ENCODE measurements at regions not wholly inside any gene's neighbourhood (a gene's known extent, or its start where the extent isn't known, plus 50 kb on each side); places are given as distances from the start of the nearest gene placed in this dataset.

DNA sequence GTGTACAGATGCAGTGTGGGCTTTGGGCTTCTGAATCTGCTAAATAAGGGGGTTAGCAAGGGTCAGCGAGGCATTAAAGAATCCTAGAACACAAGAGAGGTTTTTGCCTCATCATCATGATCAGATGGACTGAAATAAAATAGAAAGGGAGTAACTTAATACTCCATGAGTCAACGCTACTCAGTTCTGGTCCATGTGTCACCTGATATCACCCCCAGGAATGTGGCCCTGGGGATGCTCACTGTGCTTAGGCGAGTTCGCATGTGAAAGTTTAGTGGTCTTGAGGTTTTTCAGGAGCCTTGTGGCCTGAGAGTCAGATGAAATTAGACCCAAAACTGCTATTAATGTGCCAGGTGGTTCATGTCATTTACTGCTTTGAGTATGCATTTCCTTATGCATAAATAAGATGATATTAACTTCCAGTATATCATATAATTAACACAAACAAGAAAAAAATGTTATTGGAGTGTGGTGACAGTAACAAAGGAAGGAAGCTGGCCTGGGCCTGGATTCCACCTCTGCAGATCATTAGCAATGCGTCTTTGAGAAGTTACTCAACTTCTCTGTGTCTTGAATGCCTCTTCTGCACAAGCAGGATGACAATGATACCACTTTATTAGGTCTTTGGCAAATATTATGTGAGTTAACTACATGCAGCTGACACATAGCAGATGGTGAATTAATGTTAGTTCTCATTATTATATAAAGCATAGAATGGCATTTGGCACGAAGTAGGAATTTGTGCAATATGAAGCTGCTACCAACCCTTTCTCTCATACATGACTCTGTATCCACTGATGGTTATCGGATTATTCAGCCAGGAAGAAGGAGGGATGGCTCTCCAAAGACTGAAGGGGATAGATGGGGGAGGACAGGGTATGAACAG is 1272.6 kb downstream of the AACS start:
- DNase-seq (ENCODE audit: low spot score in 2 of 2) = no peak
- no peaks in the 10 kb centered on the region for H3K36me3 ChIP-seq (replicated peaks)
- H3K4me1 ChIP-seq = no peaks in the 10 kb centered on the region
- H3K9me3 ChIP-seq = no peaks in the 10 kb centered on the region
- H3K27me3 ChIP-seq (ENCODE audit: low read depth) = no peaks in the 10 kb centered on the region
- no peak overlapping the region for H3K4me3 ChIP-seq
- in situ Hi-C loops (cut with MboI; ENCODE audit: low sequenced_read_pairs) = no loop called here

DNA sequence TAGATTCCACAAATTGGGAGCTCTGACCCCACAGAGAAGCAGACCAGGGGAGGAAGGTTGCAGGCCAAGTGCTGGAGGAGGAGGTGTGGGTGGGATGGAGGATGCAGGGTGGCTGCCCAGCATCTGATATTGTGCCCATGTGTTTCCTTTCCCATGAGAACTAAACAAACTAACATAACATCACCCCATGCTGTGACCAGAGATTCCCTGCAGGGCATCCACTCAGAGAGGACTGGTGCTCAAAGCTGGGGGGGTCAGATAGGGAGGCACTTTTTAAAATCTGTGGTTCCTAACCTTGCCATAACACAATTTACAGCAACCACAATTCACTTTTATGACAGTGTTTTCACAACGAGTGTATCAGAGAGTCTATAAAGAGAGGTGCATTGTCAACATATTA is 1277.6 kb downstream of the AACS start:
- Histone ChIP-seq H3K4me1 (no peaks in the 10 kb centered on the region), H3K27me3 (ENCODE audit: low read depth) (no peaks in the 10 kb centered on the region), H3K9me3 (0 out of 2 replicates have a peak, but pooled peaks cover 2% of the 10 kb centered on the region), H3K36me3 (replicated peaks) (no peaks in the 10 kb centered on the region), H3K4me3 (no peak overlapping the region)
- no peak for DNase-seq (ENCODE audit: low spot score in 2 of 2)
- in situ Hi-C loops (cut with MboI; ENCODE audit: low sequenced_read_pairs) = no loop called here

DNA sequence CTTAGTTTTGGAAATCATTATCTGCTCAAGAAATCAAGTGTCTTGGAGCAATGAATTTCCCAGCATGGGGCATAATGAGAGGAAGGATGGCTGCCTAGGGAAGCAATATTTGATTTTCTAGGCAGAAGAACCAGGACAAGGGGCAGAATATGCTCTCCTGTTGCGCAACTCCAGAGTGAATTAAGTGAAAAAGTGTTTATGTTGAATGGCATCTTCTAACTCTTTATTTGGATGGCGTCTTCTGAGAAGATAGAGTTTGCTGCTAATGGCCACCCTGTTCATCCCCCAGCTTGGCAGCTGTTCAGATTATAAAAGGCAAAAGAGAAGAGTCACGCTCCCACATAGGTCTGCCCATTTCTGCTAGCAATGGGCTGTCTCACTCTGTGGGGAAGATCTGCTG is 1278.1 kb downstream of the AACS start:
- no peaks in the 10 kb centered on the region for H3K4me1 ChIP-seq
- in situ Hi-C loops (cut with MboI; ENCODE audit: low sequenced_read_pairs) = no loop called here
- 0 out of 2 replicates have a peak, but pooled peaks cover 2% of the 10 kb centered on the region for H3K9me3 ChIP-seq
- no peak for DNase-seq (ENCODE audit: low spot score in 2 of 2)
- no peaks in the 10 kb centered on the region for H3K27me3 ChIP-seq (ENCODE audit: low read depth)
- H3K4me3 ChIP-seq = no peak overlapping the region
- no peaks in the 10 kb centered on the region for H3K36me3 ChIP-seq (replicated peaks)

- H3K36me3 ChIP-seq (replicated peaks) = no peaks in the 10 kb centered on the region
Measured at GRCh38 chr12:126346087-126346486, 1280.9 kb downstream of the AACS start.

GRCh38 chr12:126347421-126347820 is 1282.2 kb downstream of the AACS start:
- H3K9me3 ChIP-seq = 0 out of 2 replicates have a peak, but pooled peaks cover 2% of the 10 kb centered on the region
- no peaks in the 10 kb centered on the region for H3K4me1 ChIP-seq
- H3K27me3 ChIP-seq (ENCODE audit: low read depth) = no peaks in the 10 kb centered on the region
- in situ Hi-C loops (cut with MboI; ENCODE audit: low sequenced_read_pairs) = no loop called here
- H3K4me3 ChIP-seq = no peak overlapping the region
- no peak for DNase-seq (ENCODE audit: low spot score in 2 of 2)
- no peaks in the 10 kb centered on the region for H3K36me3 ChIP-seq (replicated peaks)

More at GRCh38 chr12:126346087-126346486, 1280.9 kb downstream of the AACS start:
- Histone ChIP-seq H3K9me3 (0 out of 2 replicates have a peak, but pooled peaks cover 2% of the 10 kb centered on the region), H3K4me3 (no peak overlapping the region), H3K4me1 (no peaks in the 10 kb centered on the region), H3K27me3 (ENCODE audit: low read depth) (no peaks in the 10 kb centered on the region)
- DNase-seq (ENCODE audit: low spot score in 2 of 2) = no peak
- in situ Hi-C loops (cut with MboI; ENCODE audit: low sequenced_read_pairs) = no loop called here

DNA sequence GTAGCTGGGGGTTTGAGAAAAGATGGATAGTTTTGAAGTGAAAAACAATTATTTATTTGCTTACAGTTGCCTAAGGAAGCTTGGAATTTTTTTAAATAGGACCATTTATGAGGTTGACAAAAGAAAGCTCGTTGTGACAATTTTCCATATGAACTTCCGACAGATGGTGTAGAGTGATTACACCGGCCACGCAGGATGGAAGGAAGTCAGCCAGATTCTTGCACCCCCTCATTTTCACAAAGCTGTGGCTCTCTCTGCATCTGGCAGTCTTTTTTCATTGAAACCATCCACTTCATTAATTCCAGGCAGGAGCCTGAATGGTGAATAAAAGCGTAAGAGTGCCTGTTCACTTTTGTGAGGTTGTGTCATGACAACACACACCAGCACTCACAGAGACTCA is 1284.1 kb downstream of the AACS start:
- in situ Hi-C loops (cut with MboI; ENCODE audit: low sequenced_read_pairs) = no loop called here
- Histone ChIP-seq H3K9me3 (peaks cover 2% of the 10 kb centered on the region; the same call in 1 of the 2 replicates), H3K27me3 (ENCODE audit: low read depth) (no peaks in the 10 kb centered on the region), H3K4me3 (no peak overlapping the region), H3K4me1 (no peaks in the 10 kb centered on the region), H3K36me3 (replicated peaks) (no peaks in the 10 kb centered on the region)
- DNase-seq (ENCODE audit: low spot score in 2 of 2) = no peak

GRCh38 chr12:126353604-126354003 is 1288.4 kb downstream of the AACS start:
- no peak for DNase-seq (ENCODE audit: low spot score in 2 of 2)
- Histone ChIP-seq H3K4me1 (no peaks in the 10 kb centered on the region), H3K9me3 (no peaks in the 10 kb centered on the region; the same call in 1 of the 2 replicates), H3K27me3 (ENCODE audit: low read depth) (no peaks in the 10 kb centered on the region), H3K4me3 (no peak overlapping the region), H3K36me3 (replicated peaks) (no peaks in the 10 kb centered on the region)
- in situ Hi-C loops (cut with MboI; ENCODE audit: low sequenced_read_pairs) = no loop called here

- H3K4me3 ChIP-seq = no peak overlapping the region
- no peaks in the 10 kb centered on the region; the same call in 1 of the 2 replicates for H3K9me3 ChIP-seq
- H3K36me3 ChIP-seq (replicated peaks) = no peaks in the 10 kb centered on the region
- no peak for DNase-seq (ENCODE audit: low spot score in 2 of 2)
- no peaks in the 10 kb centered on the region for H3K27me3 ChIP-seq (ENCODE audit: low read depth)
- no peaks in the 10 kb centered on the region for H3K4me1 ChIP-seq
- in situ Hi-C loops (cut with MboI; ENCODE audit: low sequenced_read_pairs) = no loop called here
Measured at GRCh38 chr12:126354633-126355032, 1289.4 kb downstream of the AACS start.

GRCh38 chr12:126355346-126355745 is 1290.1 kb downstream of the AACS start:
- Histone ChIP-seq H3K9me3 (no peaks in the 10 kb centered on the region; the same call in 1 of the 2 replicates), H3K36me3 (replicated peaks) (no peaks in the 10 kb centered on the region), H3K4me1 (no peaks in the 10 kb centered on the region), H3K27me3 (ENCODE audit: low read depth) (no peaks in the 10 kb centered on the region), H3K4me3 (no peak overlapping the region)
- in situ Hi-C loops (cut with MboI; ENCODE audit: low sequenced_read_pairs) = no loop called here
- DNase-seq (ENCODE audit: low spot score in 2 of 2) = no peak

GRCh38 chr12:126358806-126359205 is 1293.6 kb downstream of the AACS start:
- H3K4me1 ChIP-seq = no peaks in the 10 kb centered on the region
- no peak for DNase-seq (ENCODE audit: low spot score in 2 of 2)
- H3K27me3 ChIP-seq (ENCODE audit: low read depth) = no peaks in the 10 kb centered on the region
- in situ Hi-C loops (cut with MboI; ENCODE audit: low sequenced_read_pairs) = no loop called here
- no peak overlapping the region for H3K4me3 ChIP-seq
- H3K9me3 ChIP-seq = no peaks in the 10 kb centered on the region; the same call in 1 of the 2 replicates
- H3K36me3 ChIP-seq (replicated peaks) = no peaks in the 10 kb centered on the region

DNA sequence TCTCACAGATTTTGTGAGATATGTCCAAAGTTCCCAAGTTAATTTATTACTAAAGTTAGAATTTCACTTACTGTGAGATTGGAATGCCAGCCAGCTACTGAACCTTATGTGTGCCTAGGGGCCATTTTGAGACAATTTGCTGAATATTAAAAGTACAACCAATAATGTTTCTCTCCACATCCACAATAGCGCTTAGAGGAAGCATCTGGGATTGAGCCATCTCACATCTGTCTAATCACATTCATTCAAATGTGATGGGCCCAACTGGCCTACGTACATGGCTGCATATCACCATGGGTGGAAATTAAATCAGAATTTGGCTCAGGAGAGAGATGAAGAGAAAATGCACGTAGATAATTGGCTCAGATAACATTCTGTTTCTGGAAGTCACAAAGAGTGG is 1294.0 kb downstream of the AACS start:
- Histone ChIP-seq H3K4me3 (no peak overlapping the region), H3K36me3 (replicated peaks) (no peaks in the 10 kb centered on the region), H3K4me1 (no peaks in the 10 kb centered on the region), H3K27me3 (ENCODE audit: low read depth) (no peaks in the 10 kb centered on the region), H3K9me3 (no peaks in the 10 kb centered on the region; the same call in 1 of the 2 replicates)
- in situ Hi-C loops (cut with MboI; ENCODE audit: low sequenced_read_pairs) = no loop called here
- DNase-seq (ENCODE audit: low spot score in 2 of 2) = no peak

DNA sequence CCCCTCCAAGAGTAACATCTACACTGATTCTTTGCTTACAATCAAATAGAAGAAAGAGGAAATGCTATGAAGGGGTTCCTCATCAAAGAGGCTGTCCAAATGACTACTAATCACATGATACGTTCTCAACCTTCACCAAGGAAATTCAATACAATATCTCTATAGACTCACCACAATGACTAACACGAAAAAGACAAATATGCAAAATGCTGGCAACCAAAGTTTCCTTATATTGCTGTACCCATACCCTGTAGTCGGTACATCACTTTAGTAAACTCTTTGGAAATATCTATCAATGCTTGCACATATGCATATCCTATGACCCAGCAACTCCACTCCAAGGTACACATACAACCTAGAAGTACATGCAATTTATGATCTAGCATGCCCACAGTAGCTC is 1296.6 kb downstream of the AACS start:
- in situ Hi-C loops (cut with MboI; ENCODE audit: low sequenced_read_pairs) = no loop called here
- Histone ChIP-seq H3K9me3 (no peaks in the 10 kb centered on the region), H3K4me1 (no peaks in the 10 kb centered on the region), H3K27me3 (ENCODE audit: low read depth) (no peaks in the 10 kb centered on the region), H3K36me3 (replicated peaks) (no peaks in the 10 kb centered on the region), H3K4me3 (no peak overlapping the region)
- no peak for DNase-seq (ENCODE audit: low spot score in 2 of 2)

DNA sequence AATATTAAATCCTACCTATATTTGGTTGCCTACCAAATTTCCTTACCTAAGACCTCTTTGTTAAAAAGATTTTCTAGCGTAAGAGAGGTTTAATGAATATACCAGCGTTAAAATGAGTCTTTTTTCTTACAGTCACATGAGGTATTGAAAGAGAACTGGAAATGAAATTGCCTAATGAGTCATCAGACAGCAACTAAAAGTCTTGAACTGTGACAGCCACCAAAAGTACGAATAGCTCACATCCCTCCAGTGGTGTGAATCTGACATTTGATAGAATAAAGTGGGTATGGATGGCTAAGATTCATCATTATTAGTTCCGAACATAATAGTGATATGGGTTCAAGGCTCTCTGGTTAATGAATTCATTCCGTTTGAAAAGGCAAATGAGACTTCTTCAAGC is 1297.3 kb downstream of the AACS start:
- no peaks in the 10 kb centered on the region for H3K4me1 ChIP-seq
- no peak for DNase-seq (ENCODE audit: low spot score in 2 of 2)
- H3K27me3 ChIP-seq (ENCODE audit: low read depth) = no peaks in the 10 kb centered on the region
- no peaks in the 10 kb centered on the region for H3K36me3 ChIP-seq (replicated peaks)
- in situ Hi-C loops (cut with MboI; ENCODE audit: low sequenced_read_pairs) = no loop called here
- H3K9me3 ChIP-seq = no peaks in the 10 kb centered on the region
- no peak overlapping the region for H3K4me3 ChIP-seq

DNA sequence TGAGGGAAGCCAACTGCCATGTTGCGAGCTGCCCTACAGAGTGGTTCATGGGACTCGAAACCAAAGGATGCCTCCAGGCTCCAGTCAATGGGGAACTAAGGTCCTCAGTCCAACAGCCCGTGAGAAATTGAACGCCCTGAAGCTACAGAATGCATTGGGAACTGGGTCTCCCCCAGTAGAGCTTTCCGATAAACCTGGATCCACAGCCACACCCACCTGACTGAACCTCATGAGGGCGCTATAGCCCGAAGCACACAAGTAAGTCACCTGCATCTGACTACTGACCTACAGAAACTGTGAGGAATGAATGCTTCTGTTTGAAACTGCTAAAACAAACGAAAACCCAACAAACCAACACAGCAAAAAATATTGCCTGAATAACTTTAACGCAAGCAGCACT is 1297.7 kb downstream of the AACS start:
- no peak for DNase-seq (ENCODE audit: low spot score in 2 of 2)
- no peak overlapping the region for H3K4me3 ChIP-seq
- no peaks in the 10 kb centered on the region for H3K9me3 ChIP-seq
- H3K4me1 ChIP-seq = no peaks in the 10 kb centered on the region
- no peaks in the 10 kb centered on the region for H3K36me3 ChIP-seq (replicated peaks)
- in situ Hi-C loops (cut with MboI; ENCODE audit: low sequenced_read_pairs) = no loop called here
- H3K27me3 ChIP-seq (ENCODE audit: low read depth) = no peaks in the 10 kb centered on the region

Measured in HAP-1 (cell line).